GM18909 (cell line): ENCODE measurements at regions not wholly inside any gene's neighbourhood (a gene's known extent, or its start where the extent isn't known, plus 50 kb on each side); places are given as distances from the start of the nearest gene placed in this dataset.

Source experiments
- ATAC-seq: cut with Tn5 transposase; IDR thresholded peaks from one replicate; pipeline ENCODE4 v1.9.1; 2021; ENCODE audit warnings: mild to moderate bottlenecking; ENCODE audit not compliant: unreplicated experiment, poor library complexity

- ATAC-seq: no peak
These were observed 232.9 kb upstream of the CPNE8 start for GRCh38 chr12:39138268-39138667.

- no peak for ATAC-seq
These were observed 222.0 kb upstream of the CPNE8 start for GRCh38 chr12:39127401-39127800.

- no peak for ATAC-seq
These were observed 220.2 kb upstream of the CPNE8 start for GRCh38 chr12:39125566-39125965.

GRCh38 chr12:39124768-39125167 is 219.4 kb upstream of the CPNE8 start:
- ATAC-seq: no peak

GRCh38 chr12:39123580-39124253 is 218.3 kb upstream of the CPNE8 start:
- ATAC-seq: no peak

GRCh38 chr12:39122562-39123204 is 217.3 kb upstream of the CPNE8 start:
- ATAC-seq: no peak

GRCh38 chr12:39116861-39117260 is 211.5 kb upstream of the CPNE8 start:
- no peak for ATAC-seq

GRCh38 chr12:39112064-39112463 is 206.7 kb upstream of the CPNE8 start:
- ATAC-seq: no peak

- ATAC-seq: no peak
These were observed 199.7 kb upstream of the CPNE8 start for GRCh38 chr12:39105111-39105510.

- ATAC-seq: peak; percentile 98
These were observed 198.3 kb upstream of the CPNE8 start for GRCh38 chr12:39103552-39104165.

GRCh38 chr12:39102474-39103209 is 197.3 kb upstream of the CPNE8 start:
- ATAC-seq: no peak

GRCh38 chr12:39095636-39096330 is 190.4 kb upstream of the CPNE8 start:
- ATAC-seq: no peak

- no peak for ATAC-seq
These were observed 176.5 kb upstream of the CPNE8 start for GRCh38 chr12:39081910-39082309.

GRCh38 chr12:39077226-39077625 is 171.8 kb upstream of the CPNE8 start:
- ATAC-seq: no peak

- ATAC-seq: no peak
These were observed 168.7 kb upstream of the CPNE8 start for GRCh38 chr12:39074063-39074462.

- ATAC-seq: no peak
These were observed 167.3 kb upstream of the CPNE8 start for GRCh38 chr12:39072658-39073057.

GRCh38 chr12:39071611-39072010 is 166.2 kb upstream of the CPNE8 start:
- no peak for ATAC-seq

- no peak for ATAC-seq
These were observed 165.4 kb upstream of the CPNE8 start for GRCh38 chr12:39070775-39071174.

GRCh38 chr12:39065455-39065854 is 160.1 kb upstream of the CPNE8 start:
- no peak for ATAC-seq

- ATAC-seq: no peak
These were observed 159.3 kb upstream of the CPNE8 start for GRCh38 chr12:39064708-39065107.
